Cardiac muscle cell (in vitro differentiated cells and primary cell): ENCODE measurements at regions not wholly inside any gene's neighbourhood (a gene's known extent, or its start where the extent isn't known, plus 50 kb on each side); places are given as distances from the start of the nearest gene placed in this dataset.

Experiments
- DNase-seq, 2 donors: peaks; one replicate each; pipeline versions ENCODE4 v3.0.0 to v3.0.0-alpha.2; 2010 to 2017; ENCODE audit warnings: low read depth in 1 of 2, low spot score in 1 of 2
- H3K27ac ChIP-seq: fragments of 200-600 bp; sonication (generic); 2 replicates; pipeline ENCODE4 v1.5.1; 2016
- H3K27me3 ChIP-seq: fragments of 200-600 bp; sonication (generic); 2 replicates; pipeline ENCODE4 v1.6.0; 2016; ENCODE audit warnings: control low read depth
- H3K36me3 ChIP-seq: fragments of 200-600 bp; sonication (generic); 2 replicates; pipeline ENCODE4 v1.5.1; 2016; ENCODE audit warnings: control low read depth
- H3K4me1 ChIP-seq: fragments of 200-600 bp; sonication (generic); 2 replicates; pipeline ENCODE4 v1.8.1; 2017; ENCODE audit warnings: low read depth, mild to moderate bottlenecking, mixed run types
- H3K4me3 ChIP-seq: fragments of 200-600 bp; sonication (generic); 2 replicates; pipeline ENCODE4 v1.5.1; 2016; ENCODE audit warnings: mild to moderate bottlenecking
- H3K9me3 ChIP-seq: fragments of 200-600 bp; sonication (generic); 2 replicates; pipeline ENCODE4 v1.5.1; 2017; ENCODE audit warnings: low read depth, mild to moderate bottlenecking, control low read depth
- CTCF ChIP-seq: IDR thresholded peaks from 2 replicates; pipeline ENCODE4 v1.5.1; 2012; ENCODE audit warnings: low read depth, mild to moderate bottlenecking, low read length

- no peak overlapping the region for H3K27ac ChIP-seq
- TF ChIP-seq CTCF, result no peak
- peaks cover 10% of the 10 kb centered on the region for H3K4me1 ChIP-seq
- H3K27me3 ChIP-seq, result no peaks in the 10 kb centered on the region
- H3K9me3 ChIP-seq, result no peaks in the 10 kb centered on the region
- no peaks in the 10 kb centered on the region for H3K36me3 ChIP-seq
- no peak for DNase-seq
- no peak overlapping the region for H3K4me3 ChIP-seq
Observed at GRCh38 chr5:14036947-14037346, 92.5 kb upstream of the DNAH5 start.

- H3K9me3 ChIP-seq, result no peaks in the 10 kb centered on the region
- TF ChIP-seq CTCF, result no peak
- no peaks in the 10 kb centered on the region for H3K27me3 ChIP-seq
- peak overlapping the region; percentile 81 for H3K27ac ChIP-seq
- no peak overlapping the region for H3K4me3 ChIP-seq
- peaks cover 10% of the 10 kb centered on the region for H3K4me1 ChIP-seq
- DNase-seq, result no peak
- H3K36me3 ChIP-seq, result no peaks in the 10 kb centered on the region
Observed at GRCh38 chr5:14036514-14036913, 92.0 kb upstream of the DNAH5 start.

GRCh38 chr5:14035859-14036503, 91.5 kb upstream of the DNAH5 start:
- Histone ChIP-seq H3K27ac (peak overlapping the region; percentile 81), H3K4me1 (peaks cover 10% of the 10 kb centered on the region), H3K36me3 (no peaks in the 10 kb centered on the region), H3K27me3 (no peaks in the 10 kb centered on the region), H3K9me3 (no peaks in the 10 kb centered on the region), H3K4me3 (no peak overlapping the region)
- no peak for TF ChIP-seq CTCF
- peak; percentile 59 to 87 for DNase-seq

- Histone ChIP-seq H3K27me3 (no peaks in the 10 kb centered on the region), H3K9me3 (no peaks in the 10 kb centered on the region), H3K4me1 (peaks cover 10% of the 10 kb centered on the region), H3K4me3 (no peak overlapping the region), H3K36me3 (no peaks in the 10 kb centered on the region), H3K27ac (no peak overlapping the region)
- no peak for TF ChIP-seq CTCF
- DNase-seq, result no peak
Observed at GRCh38 chr5:14034963-14035362, 90.5 kb upstream of the DNAH5 start.

- Histone ChIP-seq H3K9me3 (no peaks in the 10 kb centered on the region), H3K27me3 (no peaks in the 10 kb centered on the region), H3K36me3 (no peaks in the 10 kb centered on the region), H3K4me1 (peaks cover 10% of the 10 kb centered on the region), H3K4me3 (no peak overlapping the region), H3K27ac (no peak overlapping the region)
- no peak for TF ChIP-seq CTCF
- peak in 1 of 2 donors; percentile 48 for DNase-seq
Observed at GRCh38 chr5:14032918-14033317, 88.4 kb upstream of the DNAH5 start.
